ENCODE measurements at regions not wholly inside any gene's neighbourhood (a gene's known extent, or its start where the extent isn't known, plus 50 kb on each side); places are given as distances from the start of the nearest gene placed in this dataset.
A peak's percentile ranks its signal among the peaks of the same experiment; 100 is the strongest.

DNA sequence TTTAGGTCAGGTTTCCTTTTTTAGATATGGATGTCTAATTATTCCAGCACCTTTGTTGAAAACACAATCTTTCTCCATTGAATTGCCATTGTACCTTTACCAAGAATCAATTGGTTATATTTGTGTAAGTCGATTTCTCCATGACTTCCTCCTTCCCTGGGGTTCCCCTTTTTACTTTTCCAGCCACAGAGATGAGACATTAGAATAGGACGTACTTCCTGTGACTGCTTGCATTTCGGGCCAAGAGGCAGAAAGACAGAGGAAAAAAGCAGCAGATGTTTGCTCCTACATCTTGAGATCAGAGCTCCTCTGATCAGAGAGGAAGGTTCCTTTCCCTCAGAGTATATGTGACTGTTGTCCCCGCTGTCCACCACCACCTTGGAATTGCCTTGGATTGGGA is 453.7 kb upstream of the RGS6 start:
- Histone ChIP-seq H3K9me3 (no peaks in the 10 kb centered on the region), H3K4me1 (no peaks in the 10 kb centered on the region), H3K36me3 (no peaks in the 10 kb centered on the region), H3K27me3 (no peaks in the 10 kb centered on the region), H3K27ac (peak overlapping the region in 1 of 4 donors; percentile 36), H3K4me3 (no peak overlapping the region)
- peak in 2 of 4 donors; percentile 59 to 74 for ATAC-seq
- TF ChIP-seq, protein P1, sequence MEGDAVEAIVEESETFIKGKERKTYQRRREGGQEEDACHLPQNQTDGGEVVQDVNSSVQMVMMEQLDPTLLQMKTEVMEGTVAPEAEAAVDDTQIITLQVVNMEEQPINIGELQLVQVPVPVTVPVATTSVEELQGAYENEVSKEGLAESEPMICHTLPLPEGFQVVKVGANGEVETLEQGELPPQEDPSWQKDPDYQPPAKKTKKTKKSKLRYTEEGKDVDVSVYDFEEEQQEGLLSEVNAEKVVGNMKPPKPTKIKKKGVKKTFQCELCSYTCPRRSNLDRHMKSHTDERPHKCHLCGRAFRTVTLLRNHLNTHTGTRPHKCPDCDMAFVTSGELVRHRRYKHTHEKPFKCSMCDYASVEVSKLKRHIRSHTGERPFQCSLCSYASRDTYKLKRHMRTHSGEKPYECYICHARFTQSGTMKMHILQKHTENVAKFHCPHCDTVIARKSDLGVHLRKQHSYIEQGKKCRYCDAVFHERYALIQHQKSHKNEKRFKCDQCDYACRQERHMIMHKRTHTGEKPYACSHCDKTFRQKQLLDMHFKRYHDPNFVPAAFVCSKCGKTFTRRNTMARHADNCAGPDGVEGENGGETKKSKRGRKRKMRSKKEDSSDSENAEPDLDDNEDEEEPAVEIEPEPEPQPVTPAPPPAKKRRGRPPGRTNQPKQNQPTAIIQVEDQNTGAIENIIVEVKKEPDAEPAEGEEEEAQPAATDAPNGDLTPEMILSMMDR (IDR thresholded peaks at IDR 0.05), result no peak
- no peak for DNase-seq
- intact Hi-C loops (cut with DNase I), result no loop called here
- FAIRE-seq, result no peak
- WGBS, 2 donors, result 66 to 75% methylated on average over 4 of the region's 4 CpGs

DNA sequence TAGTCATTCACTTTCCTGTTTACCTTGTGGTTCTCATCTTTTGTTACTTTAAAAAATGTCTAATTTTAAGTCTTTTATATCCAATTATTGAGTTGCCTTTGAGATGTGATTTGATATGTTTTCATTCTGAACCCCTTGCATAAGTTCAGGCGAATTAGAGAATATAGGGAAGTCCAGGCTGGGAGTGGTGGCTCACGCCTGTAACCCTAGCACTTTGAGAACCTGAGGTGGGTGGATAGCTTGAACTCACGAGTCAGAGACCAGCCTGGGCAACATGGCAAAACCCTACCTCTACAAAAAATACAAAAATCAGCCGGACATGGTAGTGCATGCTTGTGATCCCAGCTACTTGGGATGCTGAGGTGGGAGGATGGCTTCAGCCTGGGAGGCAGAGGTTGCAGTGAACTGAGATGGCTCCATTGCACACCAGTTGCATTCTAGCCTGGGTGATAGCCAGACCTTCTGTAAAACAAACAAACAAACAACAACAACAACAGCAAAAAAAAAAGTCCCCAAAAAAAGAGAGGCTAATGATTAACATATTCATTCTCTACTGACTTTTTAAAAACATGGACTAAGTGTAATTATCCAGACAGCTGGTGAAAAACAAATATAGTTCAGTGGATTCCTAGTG is 451.1 kb upstream of the RGS6 start:
- 86 to 92% methylated on average over 4 of the region's 4 CpGs for WGBS, 2 donors
- FAIRE-seq (no peak), ATAC-seq (no peak), DNase-seq (no peak)
- no peaks in the 10 kb centered on the region for H3K4me1 ChIP-seq
- H3K27ac ChIP-seq, result no peak overlapping the region
- H3K4me3 ChIP-seq, result no peak overlapping the region
- H3K36me3 ChIP-seq, result no peaks in the 10 kb centered on the region
- H3K9me3 ChIP-seq, result no peaks in the 10 kb centered on the region
- intact Hi-C loops (cut with DNase I), result no loop called here
- H3K27me3 ChIP-seq, result no peaks in the 10 kb centered on the region
- TF ChIP-seq, protein P1 (IDR thresholded peaks at IDR 0.05), result no peak

DNA sequence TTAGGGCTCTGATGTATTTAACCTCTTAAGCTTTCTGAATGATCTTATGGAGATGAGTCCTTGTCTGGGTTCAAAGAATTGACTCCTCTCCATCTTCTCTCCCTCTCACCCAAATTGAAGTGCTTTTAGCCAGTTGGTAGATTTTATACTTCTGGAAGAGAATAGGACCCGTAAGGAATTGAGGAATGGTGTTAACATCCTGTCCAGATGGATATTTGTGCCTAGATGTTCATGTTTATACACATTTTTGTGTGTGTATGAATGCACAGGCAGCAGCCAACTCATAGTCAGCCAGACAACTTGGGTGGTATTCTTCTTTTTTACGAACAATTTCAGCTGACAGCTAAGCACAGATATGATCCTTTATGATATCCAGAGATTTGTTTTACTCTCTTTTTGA is 449.6 kb upstream of the RGS6 start:
- TF ChIP-seq, protein P1 (IDR thresholded peaks at IDR 0.05), result no peak
- FAIRE-seq, result no peak
- WGBS, 2 donors, result 79 to 88% methylated on average over 2 of the region's 2 CpGs

DNA sequence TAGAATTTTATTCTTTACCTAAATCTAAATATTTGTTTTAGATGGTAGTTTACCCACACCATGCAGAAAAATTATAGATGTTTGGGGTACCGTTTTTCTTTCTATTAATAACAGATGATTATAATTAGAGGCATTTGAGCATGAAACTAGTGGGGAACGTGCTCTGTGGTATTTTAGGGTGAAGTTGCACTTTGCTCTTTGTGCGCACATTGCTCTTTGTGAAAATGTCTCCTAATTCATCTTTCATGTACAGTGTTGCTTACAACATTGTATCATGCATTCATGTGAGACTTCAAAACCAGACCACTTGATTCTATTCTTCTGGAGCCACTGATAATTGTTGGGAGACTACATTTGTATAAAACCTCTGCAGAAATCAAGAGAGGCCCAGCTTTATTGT is 449.1 kb upstream of the RGS6 start:
- Histone ChIP-seq H3K27me3 (no peaks in the 10 kb centered on the region), H3K9me3 (no peaks in the 10 kb centered on the region), H3K4me3 (no peak overlapping the region), H3K27ac (no peak overlapping the region), H3K4me1 (no peaks in the 10 kb centered on the region), H3K36me3 (no peaks in the 10 kb centered on the region)
- FAIRE-seq, result no peak
- intact Hi-C loops (cut with DNase I), result no loop called here
- 83 to 90% methylated on average over 3 of the region's 3 CpGs for WGBS, 2 donors
- ATAC-seq, result no peak
- DNase-seq, result no peak
- TF ChIP-seq, protein P1 (IDR thresholded peaks at IDR 0.05), result no peak

More for the DNA sequence above, 449.6 kb upstream of the RGS6 start:
- DNase-seq (no peak), ATAC-seq (no peak)
- no peak overlapping the region for H3K27ac ChIP-seq
- no peaks in the 10 kb centered on the region for H3K27me3 ChIP-seq
- intact Hi-C loops (cut with DNase I), result no loop called here
- H3K36me3 ChIP-seq, result no peaks in the 10 kb centered on the region
- no peaks in the 10 kb centered on the region for H3K4me1 ChIP-seq
- no peaks in the 10 kb centered on the region for H3K9me3 ChIP-seq
- no peak overlapping the region for H3K4me3 ChIP-seq

DNA sequence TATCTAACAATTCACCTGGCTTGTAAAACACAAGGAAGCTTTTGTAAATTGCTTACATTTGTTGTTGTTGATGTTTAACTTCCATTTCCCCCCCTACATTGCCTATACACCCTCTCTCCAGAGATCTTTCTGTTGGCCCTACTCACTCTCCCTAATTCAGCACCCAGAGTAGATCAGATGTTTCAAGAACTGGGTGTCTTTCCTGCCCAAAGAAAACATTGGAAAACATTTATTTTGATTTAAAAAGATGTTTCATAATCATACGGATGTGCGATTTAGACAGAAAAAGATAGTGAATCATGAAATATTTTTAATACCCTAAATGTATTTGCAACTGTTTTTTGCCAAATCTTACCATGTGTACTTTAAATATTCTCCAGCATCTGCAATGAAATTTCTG is 446.4 kb upstream of the RGS6 start:
- no peak for ATAC-seq
- Histone ChIP-seq H3K36me3 (no peaks in the 10 kb centered on the region), H3K27me3 (no peaks in the 10 kb centered on the region), H3K4me3 (no peak overlapping the region), H3K4me1 (no peaks in the 10 kb centered on the region), H3K9me3 (no peaks in the 10 kb centered on the region), H3K27ac (no peak overlapping the region)
- 93 to 94% methylated on average over 2 of the region's 2 CpGs for WGBS, 2 donors
- no peak for FAIRE-seq
- no peak for DNase-seq
- TF ChIP-seq, protein P1 (IDR thresholded peaks at IDR 0.05), result no peak
- intact Hi-C loops (cut with DNase I), result no loop called here
